BE2C (cell line): ENCODE measurements at regions not wholly inside any gene's neighbourhood (a gene's known extent, or its start where the extent isn't known, plus 50 kb on each side); places are given as distances from the start of the nearest gene placed in this dataset.

Experiments
- DNase-seq: peaks from one replicate; pipeline ENCODE4 v3.0.0-alpha.2; 2020
- H3K27me3 ChIP-seq: fragments of 250-450 bp; sonication (Bioruptor Pico); 2 replicates; pipeline ENCODE4 v1.5.1; 2020; ENCODE audit warnings: mild to moderate bottlenecking
- H3K36me3 ChIP-seq: fragments of 250-450 bp; sonication (Bioruptor Pico); 2 replicates; pipeline ENCODE4 v1.5.1; 2020; ENCODE audit warnings: mild to moderate bottlenecking
- H3K4me1 ChIP-seq: fragments of 250-450 bp; sonication (Bioruptor Pico); 2 replicates; pipeline ENCODE4 v1.5.1; 2020
- H3K4me3 ChIP-seq: 2 replicates; pipeline ENCODE4 v1.5.1; 2011; ENCODE audit warnings: low read depth, low read length
- H3K9me3 ChIP-seq: fragments of 250-450 bp; sonication (Bioruptor Pico); 2 replicates; pipeline ENCODE4 v1.5.1; 2020
- TF ChIP-seq, protein P1 (sequence below): IDR thresholded peaks from 2 replicates; pipeline ENCODE4 v1.5.1; 2012; ENCODE audit warnings: mild to moderate bottlenecking, low read depth, low read length

DNA sequence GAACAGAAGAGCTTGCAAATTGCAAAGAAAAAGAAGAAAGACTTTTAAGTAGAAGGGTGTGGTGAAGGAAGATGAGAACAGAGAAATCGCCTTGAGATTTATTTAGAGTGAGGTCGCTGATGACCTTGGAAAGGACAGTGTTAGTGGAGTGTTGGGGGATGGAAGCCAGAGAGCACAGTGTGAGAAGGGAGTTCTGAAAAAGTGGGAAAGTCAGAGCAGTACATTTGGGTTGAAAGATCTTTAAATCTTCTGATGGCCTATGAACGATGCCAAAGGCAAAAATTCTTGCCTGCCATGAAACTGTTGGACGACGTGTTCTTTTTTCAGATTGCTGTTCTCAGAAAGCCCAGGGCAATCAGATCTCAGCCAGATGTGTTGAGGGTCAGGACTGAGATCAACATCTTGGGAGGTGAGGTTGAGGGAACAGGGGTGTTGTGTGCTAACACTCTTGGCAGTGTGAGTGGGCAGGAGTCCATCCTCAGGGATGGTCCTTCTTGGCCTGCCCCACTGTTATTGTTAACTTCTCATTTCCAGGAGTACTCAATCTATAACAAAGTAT lies 330.1 kb downstream of the MAP2K6 start:
- no peaks in the 10 kb centered on the region for H3K4me1 ChIP-seq
- no peaks in the 10 kb centered on the region for H3K27me3 ChIP-seq
- no peaks in the 10 kb centered on the region for H3K36me3 ChIP-seq
- TF ChIP-seq, protein P1, sequence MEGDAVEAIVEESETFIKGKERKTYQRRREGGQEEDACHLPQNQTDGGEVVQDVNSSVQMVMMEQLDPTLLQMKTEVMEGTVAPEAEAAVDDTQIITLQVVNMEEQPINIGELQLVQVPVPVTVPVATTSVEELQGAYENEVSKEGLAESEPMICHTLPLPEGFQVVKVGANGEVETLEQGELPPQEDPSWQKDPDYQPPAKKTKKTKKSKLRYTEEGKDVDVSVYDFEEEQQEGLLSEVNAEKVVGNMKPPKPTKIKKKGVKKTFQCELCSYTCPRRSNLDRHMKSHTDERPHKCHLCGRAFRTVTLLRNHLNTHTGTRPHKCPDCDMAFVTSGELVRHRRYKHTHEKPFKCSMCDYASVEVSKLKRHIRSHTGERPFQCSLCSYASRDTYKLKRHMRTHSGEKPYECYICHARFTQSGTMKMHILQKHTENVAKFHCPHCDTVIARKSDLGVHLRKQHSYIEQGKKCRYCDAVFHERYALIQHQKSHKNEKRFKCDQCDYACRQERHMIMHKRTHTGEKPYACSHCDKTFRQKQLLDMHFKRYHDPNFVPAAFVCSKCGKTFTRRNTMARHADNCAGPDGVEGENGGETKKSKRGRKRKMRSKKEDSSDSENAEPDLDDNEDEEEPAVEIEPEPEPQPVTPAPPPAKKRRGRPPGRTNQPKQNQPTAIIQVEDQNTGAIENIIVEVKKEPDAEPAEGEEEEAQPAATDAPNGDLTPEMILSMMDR, result no peak
- H3K9me3 ChIP-seq, result no peaks in the 10 kb centered on the region; the same call in 1 of the 2 replicates
- no peak for DNase-seq
- H3K4me3 ChIP-seq, result no peak overlapping the region

DNA sequence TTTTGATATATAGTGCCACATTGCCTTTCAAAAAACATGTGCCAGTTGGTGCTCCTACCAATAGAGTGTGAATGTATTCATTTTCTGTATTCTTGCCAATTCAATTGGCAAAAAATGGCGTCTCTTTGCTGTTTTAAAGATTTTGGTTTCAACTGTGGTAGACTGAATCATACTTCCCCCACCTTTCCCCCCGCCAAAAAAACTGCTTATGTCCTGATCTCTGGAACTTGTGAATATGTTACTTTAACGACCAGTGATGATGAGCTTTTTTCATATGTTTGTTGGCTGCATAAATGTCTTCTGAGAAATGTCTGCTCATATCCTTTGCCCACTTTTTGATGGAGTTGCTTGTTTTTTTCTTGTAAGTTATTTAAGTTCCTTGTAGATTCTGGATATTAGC lies 325.1 kb upstream of the KCNJ16 start:
- Histone ChIP-seq H3K9me3 (no peaks in the 10 kb centered on the region; the same call in 1 of the 2 replicates), H3K36me3 (no peaks in the 10 kb centered on the region), H3K27me3 (no peaks in the 10 kb centered on the region), H3K4me1 (no peaks in the 10 kb centered on the region), H3K4me3 (no peak overlapping the region)
- no peak for DNase-seq
- TF ChIP-seq, protein P1, result no peak

DNA sequence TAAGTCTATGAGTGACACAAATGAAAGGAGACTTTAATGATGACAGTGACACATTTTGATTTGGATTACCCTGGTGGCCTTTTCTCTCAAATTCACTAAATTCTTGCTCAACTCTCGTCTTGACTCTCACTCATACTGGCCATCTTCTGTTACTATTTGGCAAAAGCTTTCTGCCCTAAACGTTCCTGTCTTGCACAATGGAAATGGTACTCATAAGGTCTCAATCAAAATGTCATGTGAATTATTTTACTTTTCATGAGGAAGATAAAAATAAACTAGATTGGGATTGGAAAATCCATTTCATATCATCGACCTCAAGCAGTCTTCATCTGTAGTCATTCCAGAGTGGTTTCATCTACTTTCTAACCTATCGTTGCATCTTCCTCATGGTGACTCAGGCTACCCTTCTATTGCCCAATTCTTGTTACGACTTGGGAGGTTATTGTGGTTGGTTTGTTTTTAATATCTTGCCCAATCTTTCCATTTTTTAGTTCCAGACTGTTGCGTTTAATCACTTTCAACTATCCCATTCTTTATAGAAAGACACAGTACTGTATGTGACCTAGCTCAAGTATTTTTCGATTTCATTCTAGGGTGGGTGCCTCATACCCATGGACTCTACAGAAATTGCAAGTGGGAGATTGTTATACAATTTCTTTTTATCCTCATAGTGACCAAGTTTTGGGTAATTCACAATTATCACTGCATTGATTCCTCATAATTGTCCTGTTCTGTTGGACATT lies 317.2 kb upstream of the KCNJ16 start:
- H3K36me3 ChIP-seq, result no peaks in the 10 kb centered on the region
- no peak for DNase-seq
- H3K4me1 ChIP-seq, result no peaks in the 10 kb centered on the region
- no peaks in the 10 kb centered on the region for H3K9me3 ChIP-seq
- TF ChIP-seq, protein P1, result no peak
- no peak overlapping the region for H3K4me3 ChIP-seq
- H3K27me3 ChIP-seq, result no peaks in the 10 kb centered on the region

DNA sequence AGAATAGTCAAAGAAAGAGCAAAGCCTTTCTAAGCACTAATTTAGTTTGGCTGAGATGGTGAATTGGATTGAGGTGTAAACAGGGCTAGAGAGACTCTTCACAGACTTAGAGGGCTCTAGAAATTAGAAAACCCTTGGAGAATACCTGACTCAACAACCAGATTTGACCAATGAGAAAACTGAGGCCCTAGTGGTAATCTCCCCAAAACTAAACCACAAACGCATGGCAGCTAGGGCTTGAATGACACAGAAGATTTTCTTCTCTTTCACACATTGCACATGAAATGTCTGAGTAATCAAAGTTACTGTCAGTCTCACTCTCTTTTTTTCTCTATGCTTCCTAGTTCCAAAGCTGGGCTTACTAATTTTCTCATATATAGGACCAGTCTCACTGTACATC lies 314.5 kb upstream of the KCNJ16 start:
- H3K36me3 ChIP-seq, result no peaks in the 10 kb centered on the region

DNA sequence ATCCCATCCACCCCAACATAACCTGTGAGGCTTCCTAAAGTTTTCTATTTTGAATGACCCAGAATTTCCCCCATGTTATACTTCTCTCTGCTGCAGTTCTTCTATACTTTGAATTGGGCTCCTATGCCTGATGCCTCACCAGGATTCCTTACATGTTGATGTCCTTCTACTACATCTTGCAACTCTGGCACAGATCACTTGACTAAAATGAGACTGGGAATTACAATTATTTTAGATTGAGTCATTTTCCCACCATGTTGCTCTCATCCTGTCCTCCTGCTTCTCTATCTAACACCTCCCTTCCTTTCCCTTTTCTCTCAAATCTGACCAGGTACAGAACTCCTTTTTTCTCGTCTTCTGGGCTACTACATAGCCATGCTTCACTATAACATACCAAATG lies 314.0 kb upstream of the KCNJ16 start:
- no peaks in the 10 kb centered on the region for H3K4me1 ChIP-seq
- no peaks in the 10 kb centered on the region for H3K27me3 ChIP-seq
- DNase-seq, result no peak
- no peaks in the 10 kb centered on the region for H3K36me3 ChIP-seq
- TF ChIP-seq, protein P1, result no peak
- no peak overlapping the region for H3K4me3 ChIP-seq
- no peaks in the 10 kb centered on the region for H3K9me3 ChIP-seq

More for the DNA sequence above, 314.5 kb upstream of the KCNJ16 start:
- Histone ChIP-seq H3K4me1 (no peaks in the 10 kb centered on the region), H3K4me3 (no peak overlapping the region), H3K27me3 (no peaks in the 10 kb centered on the region), H3K9me3 (no peaks in the 10 kb centered on the region)
- TF ChIP-seq, protein P1, result no peak
- DNase-seq, result no peak

DNA sequence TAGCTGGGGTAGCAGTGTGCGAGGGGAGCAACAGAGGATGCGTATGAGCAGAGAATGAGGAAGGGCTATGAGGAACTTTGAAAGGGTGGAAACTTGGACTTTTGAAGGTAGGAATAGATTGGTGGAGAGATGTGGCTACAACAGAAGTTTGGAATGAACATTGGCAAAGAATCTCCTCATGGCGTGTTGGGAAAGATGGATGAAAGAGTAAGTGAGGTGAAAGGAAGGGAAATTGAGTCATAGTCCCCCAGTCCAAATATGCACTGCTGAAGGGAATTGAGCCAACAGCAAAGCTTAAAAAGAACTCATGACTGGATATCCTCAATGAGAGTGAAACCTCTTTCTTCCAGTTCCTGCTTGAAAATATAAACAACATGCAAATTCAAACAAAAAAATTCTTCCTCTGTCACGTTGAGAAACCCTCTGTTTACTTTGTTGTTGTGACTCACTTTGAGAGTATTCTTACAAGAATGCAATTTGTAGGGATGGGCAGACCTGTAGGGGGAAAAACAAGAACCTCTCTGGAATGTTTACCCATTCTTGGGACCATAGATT lies 313.2 kb upstream of the KCNJ16 start:
- Histone ChIP-seq H3K36me3 (no peaks in the 10 kb centered on the region), H3K4me3 (no peak overlapping the region), H3K4me1 (no peaks in the 10 kb centered on the region), H3K27me3 (no peaks in the 10 kb centered on the region), H3K9me3 (no peaks in the 10 kb centered on the region)
- no peak for DNase-seq
- TF ChIP-seq, protein P1, result no peak
